OCI-LY7 (cell line): ENCODE measurements at regions not wholly inside any gene's neighbourhood (a gene's known extent, or its start where the extent isn't known, plus 50 kb on each side); places are given as distances from the start of the nearest gene placed in this dataset.

Experiments used
- BruUV-seq: library from RNA; stranded (reverse); fragments of 400-500 nt; replicated peaks from 2 replicates; lab custom pipeline; 2021; lab: Mats Ljungman, UMichigan
- CTCF ChIA-PET: fragments of 300-600 bp; sonication (Branson Sonifier 250); formaldehyde crosslinking; loops from one replicate; lab custom pipeline; 2022; ENCODE audit warnings: antibody characterized with exemption; ENCODE audit not compliant: unreplicated experiment; lab: Charles Lee
- POLR2A ChIA-PET: fragments of 300-600 bp; sonication (Branson Sonifier 250); formaldehyde crosslinking; loops from one replicate; lab custom pipeline; 2022; ENCODE audit warnings: antibody characterized with exemption; lab: Charles Lee
- DNase-seq: peaks from one replicate; pipeline ENCODE4 v3.0.0-alpha.2; 2015; ENCODE audit warnings: low spot score
- H2AFZ ChIP-seq: fragments of 200-600 bp; sonication (generic), shearing (Covaris generic); 2 replicates; pipeline ENCODE4 v1.6.1; 2014; ENCODE audit warnings: mild to moderate bottlenecking, antibody characterized with exemption, low read length, moderate library complexity
- H3K27ac ChIP-seq: fragments of 200-600 bp; sonication (generic); 2 replicates; pipeline ENCODE4 v1.5.1; 2014; ENCODE audit warnings: mixed run types, low read depth, mild to moderate bottlenecking, moderate library complexity, low read length, inconsistent platforms; ENCODE audit not compliant: poor library complexity, severe bottlenecking
- H3K36me3 ChIP-seq: fragments of 200-600 bp; sonication (generic); 2 replicates; pipeline ENCODE4 v1.6.1; 2014; ENCODE audit warnings: mild to moderate bottlenecking, antibody characterized with exemption, low read length, moderate library complexity, mixed read lengths; ENCODE audit not compliant: insufficient read depth
- H3K4me1 ChIP-seq: fragments of 200-600 bp; sonication (generic); 2 replicates; pipeline ENCODE4 v1.5.1; 2014; ENCODE audit warnings: mild to moderate bottlenecking, low read length; ENCODE audit not compliant: insufficient read depth, poor library complexity, severe bottlenecking
- H3K4me2 ChIP-seq: fragments of 200-600 bp; sonication (generic); 2 replicates; pipeline ENCODE4 v1.6.1; 2014; ENCODE audit warnings: mild to moderate bottlenecking, low read length
- H3K4me3 ChIP-seq: fragments of 200-600 bp; sonication (generic); 2 replicates; pipeline ENCODE4 v1.5.1; 2014; ENCODE audit warnings: mild to moderate bottlenecking, low read depth, low read length; ENCODE audit not compliant: poor library complexity, severe bottlenecking
- H3K79me2 ChIP-seq: fragments of 200-600 bp; sonication (generic); 2 replicates; pipeline ENCODE4 v1.6.1; 2016; ENCODE audit warnings: low read depth, mild to moderate bottlenecking, low read length, moderate library complexity, mixed read lengths; ENCODE audit not compliant: insufficient read depth
- H3K9me2 ChIP-seq: fragments of 200-600 bp; sonication (generic); 2 replicates; pipeline ENCODE4 v1.6.1; 2016; ENCODE audit warnings: mild to moderate bottlenecking, low read length, mixed read lengths; ENCODE audit not compliant: insufficient read depth
- H3K9me3 ChIP-seq: fragments of 200-600 bp; sonication (generic); 2 replicates; pipeline ENCODE4 v1.6.1; 2014; ENCODE audit warnings: mild to moderate bottlenecking, mixed run types, low read length, mixed read lengths
- H4K20me1 ChIP-seq: fragments of 200-600 bp; sonication (generic); 2 replicates; pipeline ENCODE4 v1.6.1; 2014; ENCODE audit warnings: mild to moderate bottlenecking, antibody characterized with exemption, low read length, moderate library complexity, mixed read lengths; ENCODE audit not compliant: insufficient read depth
- EZH2phosphoT487 ChIP-seq: fragments of 200-600 bp; sonication (generic); IDR thresholded peaks from 2 replicates; pipeline ENCODE4 v1.6.1; 2018; ENCODE audit warnings: low read depth, borderline replicate concordance, mild to moderate bottlenecking, mixed run types, antibody characterized with exemption, low read length, moderate library complexity, mixed read lengths
- intact Hi-C: fragments of 100-400 bp; cut with micrococcal nuclease; formaldehyde crosslinking; loops from one replicate; pipeline ENCODE4 v1.10.0; 2022; ENCODE audit not compliant: unreplicated experiment
- TF ChIP-seq, protein P1 (sequence below): fragments of 200-600 bp; sonication (generic); conservative IDR thresholded peaks from 2 replicates; pipeline ENCODE4 v1.5.1; 2014; ENCODE audit warnings: mild to moderate bottlenecking, antibody characterized with exemption, low read length, moderate library complexity, mixed read lengths

DNA sequence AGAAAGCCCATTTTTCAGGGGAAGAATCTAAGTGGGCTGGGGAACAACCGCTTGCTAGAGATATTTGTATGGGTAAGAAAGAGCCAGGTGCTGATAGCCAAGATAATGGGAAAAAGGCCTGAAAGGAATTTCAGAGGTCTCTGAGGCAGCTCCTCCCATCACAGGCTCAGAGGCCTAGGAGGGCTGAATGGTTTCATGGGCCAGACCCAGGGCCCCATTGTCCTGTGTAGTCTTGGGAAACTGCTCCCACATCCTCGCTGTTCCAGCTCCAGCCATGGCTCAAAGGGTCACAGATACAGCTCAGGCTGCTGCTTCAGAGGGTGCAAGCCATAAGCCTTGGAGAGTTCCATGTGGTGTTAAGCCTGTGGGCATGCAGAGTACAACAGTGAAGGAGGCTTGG, 73.2 kb upstream of the ARHGAP20 start:
- no peaks in the 10 kb centered on the region for H3K79me2 ChIP-seq
- no TSS peak for BruUV-seq

DNA sequence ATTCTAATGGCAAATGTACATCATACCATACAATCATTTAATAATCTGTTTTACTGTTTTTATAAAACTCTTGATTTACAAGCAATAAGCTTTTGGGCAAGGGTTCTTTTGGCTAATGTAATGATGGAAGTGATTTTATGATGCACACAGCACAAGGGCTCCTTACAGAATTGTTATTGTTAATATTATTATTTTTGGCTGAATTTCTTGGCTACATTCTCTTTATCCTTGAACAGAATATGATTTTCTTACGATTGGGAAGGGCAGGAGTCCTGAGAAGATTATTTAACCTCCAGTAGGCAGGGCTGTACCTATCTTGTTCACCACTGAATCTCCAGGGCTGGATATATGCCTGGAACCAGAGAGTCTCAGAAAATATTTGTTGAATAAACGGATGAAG, 70.4 kb upstream of the ARHGAP20 start:
- peaks cover 9% of the 10 kb centered on the region for H3K4me1 ChIP-seq
- H4K20me1 ChIP-seq = no peaks in the 10 kb centered on the region
- no TSS peak for BruUV-seq
- TF ChIP-seq EZH2phosphoT487 = no peak
- TF ChIP-seq, protein P1, sequence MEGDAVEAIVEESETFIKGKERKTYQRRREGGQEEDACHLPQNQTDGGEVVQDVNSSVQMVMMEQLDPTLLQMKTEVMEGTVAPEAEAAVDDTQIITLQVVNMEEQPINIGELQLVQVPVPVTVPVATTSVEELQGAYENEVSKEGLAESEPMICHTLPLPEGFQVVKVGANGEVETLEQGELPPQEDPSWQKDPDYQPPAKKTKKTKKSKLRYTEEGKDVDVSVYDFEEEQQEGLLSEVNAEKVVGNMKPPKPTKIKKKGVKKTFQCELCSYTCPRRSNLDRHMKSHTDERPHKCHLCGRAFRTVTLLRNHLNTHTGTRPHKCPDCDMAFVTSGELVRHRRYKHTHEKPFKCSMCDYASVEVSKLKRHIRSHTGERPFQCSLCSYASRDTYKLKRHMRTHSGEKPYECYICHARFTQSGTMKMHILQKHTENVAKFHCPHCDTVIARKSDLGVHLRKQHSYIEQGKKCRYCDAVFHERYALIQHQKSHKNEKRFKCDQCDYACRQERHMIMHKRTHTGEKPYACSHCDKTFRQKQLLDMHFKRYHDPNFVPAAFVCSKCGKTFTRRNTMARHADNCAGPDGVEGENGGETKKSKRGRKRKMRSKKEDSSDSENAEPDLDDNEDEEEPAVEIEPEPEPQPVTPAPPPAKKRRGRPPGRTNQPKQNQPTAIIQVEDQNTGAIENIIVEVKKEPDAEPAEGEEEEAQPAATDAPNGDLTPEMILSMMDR = no peak
- no peaks in the 10 kb centered on the region; the same call in 1 of the 2 replicates for H3K9me3 ChIP-seq
- H3K9me2 ChIP-seq = no peaks in the 10 kb centered on the region
- no peak overlapping the region for H3K4me3 ChIP-seq
- no peak overlapping the region for H3K4me2 ChIP-seq
- H3K36me3 ChIP-seq = no peaks in the 10 kb centered on the region
- CTCF ChIA-PET = no interaction called here
- no peak for DNase-seq
- no peak overlapping the region for H2AFZ ChIP-seq
- POLR2A ChIA-PET = interaction anchor here (0.5 to 1.3 kb wide), 3 partner anchors 22 to 314 kb away, joined by 3 to 9 read pairs (median 3); no protein-coding TSS in a partner anchor
- no peaks in the 10 kb centered on the region for H3K79me2 ChIP-seq
- intact Hi-C loops = no loop called here
- no peak overlapping the region for H3K27ac ChIP-seq

More for the DNA sequence above, 73.2 kb upstream of the ARHGAP20 start:
- H3K4me1 ChIP-seq = no peaks in the 10 kb centered on the region
- no peaks in the 10 kb centered on the region for H3K9me2 ChIP-seq
- TF ChIP-seq, protein P1 = no peak
- no peak for TF ChIP-seq EZH2phosphoT487
- intact Hi-C loops = no loop called here
- H3K9me3 ChIP-seq = no peaks in the 10 kb centered on the region
- CTCF ChIA-PET = no interaction called here
- H3K4me3 ChIP-seq = no peak overlapping the region
- H3K27ac ChIP-seq = no peak overlapping the region
- no peak for DNase-seq
- POLR2A ChIA-PET = interaction anchor here (0.6 to 1.0 kb wide), 4 partner anchors 10 to 43 kb away, joined by 3 read pairs; no protein-coding TSS in a partner anchor
- H3K4me2 ChIP-seq = no peak overlapping the region
- no peaks in the 10 kb centered on the region for H4K20me1 ChIP-seq
- H2AFZ ChIP-seq = no peak overlapping the region
- no peaks in the 10 kb centered on the region for H3K36me3 ChIP-seq

DNA sequence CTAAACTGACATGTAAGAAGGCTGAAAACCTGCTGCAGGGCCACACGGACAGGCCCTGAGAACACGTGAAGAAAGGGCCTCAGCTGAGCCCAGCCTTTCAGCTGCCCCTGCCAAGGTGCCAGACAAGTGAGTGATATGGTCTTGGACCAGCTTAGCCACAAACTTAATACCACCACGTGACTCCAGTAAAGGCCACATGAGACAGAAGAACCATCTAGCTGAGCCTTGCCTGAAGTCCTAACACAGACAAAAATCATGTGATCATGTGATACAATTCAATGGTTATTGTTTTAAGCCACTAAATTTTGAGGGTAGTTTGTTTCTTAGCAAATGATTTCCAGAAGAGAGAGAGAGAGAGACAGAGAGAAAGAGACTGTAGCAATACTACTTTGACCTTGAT, 66.9 kb upstream of the ARHGAP20 start:
- H3K36me3 ChIP-seq = no peaks in the 10 kb centered on the region
- no peaks in the 10 kb centered on the region; the same call in 1 of the 2 replicates for H3K9me3 ChIP-seq
- no TSS peak for BruUV-seq
- H3K9me2 ChIP-seq = no peaks in the 10 kb centered on the region
- H3K4me3 ChIP-seq = no peak overlapping the region
- intact Hi-C loops = loop anchor here (10.0 kb wide), 1 partner anchor 456 kb away; no protein-coding TSS in a partner anchor
- H3K27ac ChIP-seq = no peak overlapping the region
- TF ChIP-seq EZH2phosphoT487 = no peak
- TF ChIP-seq, protein P1 = no peak
- no peaks in the 10 kb centered on the region for H4K20me1 ChIP-seq
- CTCF ChIA-PET = no interaction called here
- no peak for DNase-seq
- POLR2A ChIA-PET = interaction anchor here (0.9 to 1.7 kb wide), 5 partner anchors 14 to 173 kb away, joined by 3 to 5 read pairs (median 3); no protein-coding TSS in a partner anchor
- peaks cover 10% of the 10 kb centered on the region for H3K4me1 ChIP-seq
- no peak overlapping the region for H3K4me2 ChIP-seq
- peak overlapping the region; percentile 78; the same call in 1 of the 2 replicates for H2AFZ ChIP-seq
- H3K79me2 ChIP-seq = no peaks in the 10 kb centered on the region
